Caco-2 (cell line): ENCODE measurements at regions not wholly inside any gene's neighbourhood (a gene's known extent, or its start where the extent isn't known, plus 50 kb on each side); places are given as distances from the start of the nearest gene placed in this dataset.

Experiments used
- BruUV-seq: library from RNA; stranded (reverse); fragments of 400-500 nt; replicated peaks from 2 replicates; lab custom pipeline; 2021; lab: Mats Ljungman, UMichigan
- CTCF ChIA-PET: fragments of 300-600 bp; sonication (Branson Sonifier 250); formaldehyde crosslinking; loops from one replicate; lab custom pipeline; 2022; ENCODE audit warnings: antibody characterized with exemption; lab: Charles Lee
- POLR2A ChIA-PET: fragments of 300-600 bp; sonication (Branson Sonifier 250); formaldehyde crosslinking; loops from one replicate; lab custom pipeline; 2022; ENCODE audit warnings: antibody characterized with exemption; lab: Charles Lee
- DNase-seq, 2 experiments: peaks; one replicate each; pipeline versions ENCODE4 v3.0.0 to v3.0.0-alpha.2; 2020 to 2022
- H3K27me3 ChIP-seq: replicated peaks from 2 replicates; pipeline ENCODE4 v1.6.0; 2011; ENCODE audit warnings: low read length; ENCODE audit not compliant: control insufficient read depth, insufficient read depth
- H3K36me3 ChIP-seq: 2 replicates; pipeline ENCODE4 v1.5.1; 2011; ENCODE audit warnings: low read length; ENCODE audit not compliant: control insufficient read depth, insufficient read depth
- H3K4me1 ChIP-seq: fragments of 250-450 bp; sonication (Bioruptor Pico); 2 replicates; pipeline ENCODE4 v1.5.1; 2020; ENCODE audit warnings: mild to moderate bottlenecking
- H3K4me3 ChIP-seq: 2 replicates; pipeline ENCODE4 v1.5.1; 2011; ENCODE audit warnings: low read depth, mild to moderate bottlenecking, control low read depth, low read length
- H3K9me3 ChIP-seq: fragments of 250-450 bp; sonication (Bioruptor Pico); 2 replicates; pipeline ENCODE4 v1.5.1; 2020; ENCODE audit warnings: mild to moderate bottlenecking, moderate library complexity
- H3K27ac Mint-ChIP-seq: one replicate; pipeline ENCODE4 v1.8.0; 2022; ENCODE audit warnings: mixed read lengths; ENCODE audit not compliant: unreplicated experiment
- H3K27me3 Mint-ChIP-seq: one replicate; pipeline ENCODE4 v1.8.0; 2022; ENCODE audit warnings: mixed read lengths; ENCODE audit not compliant: insufficient read depth, unreplicated experiment
- H3K36me3 Mint-ChIP-seq: one replicate; pipeline ENCODE4 v1.8.0; 2022; ENCODE audit warnings: mild to moderate bottlenecking, mixed read lengths; ENCODE audit not compliant: insufficient read depth, unreplicated experiment
- H3K4me1 Mint-ChIP-seq: one replicate; pipeline ENCODE4 v1.8.0; 2022; ENCODE audit warnings: low read depth, mixed read lengths; ENCODE audit not compliant: unreplicated experiment
- H3K4me3 Mint-ChIP-seq: one replicate; pipeline ENCODE4 v1.8.0; 2022; ENCODE audit warnings: mild to moderate bottlenecking, moderate library complexity, mixed read lengths; ENCODE audit not compliant: unreplicated experiment
- H3K9me3 Mint-ChIP-seq: one replicate; pipeline ENCODE4 v1.8.0; 2022; ENCODE audit warnings: mixed read lengths; ENCODE audit not compliant: unreplicated experiment
- CTCF ChIP-seq, 2 experiments: fragments of 200-600 bp in 1 of 2; IDR thresholded peaks; 1 replicate in 1 of 2; 2 replicates in 1 of 2; pipeline versions ENCODE4 v1.5.1 to v1.8.0; 2011 to 2022; ENCODE audit warnings: antibody characterized with exemption in 1 of 2, control low read depth in 1 of 2, inconsistent platforms in 1 of 2, low read depth in 1 of 2, low read length in 1 of 2, mild to moderate bottlenecking in 1 of 2, moderate library complexity in 1 of 2; ENCODE audit not compliant: insufficient read depth in 1 of 2, severe bottlenecking in 1 of 2, unreplicated experiment in 1 of 2
- intact Hi-C: fragments of 100-400 bp; cut with micrococcal nuclease; formaldehyde crosslinking; loops from one replicate; pipeline ENCODE4 v1.10.0; 2022; ENCODE audit not compliant: unreplicated experiment

- H3K9me3 ChIP-seq: no peaks in the 10 kb centered on the region
- H3K4me3 ChIP-seq: no peak overlapping the region
- Mint-ChIP-seq H3K4me3 (no peak overlapping the region), H3K36me3 (no peaks in the 10 kb centered on the region), H3K4me1 (no peaks in the 10 kb centered on the region), H3K27ac (no peak overlapping the region), H3K27me3 (no peaks in the 10 kb centered on the region), H3K9me3 (no peaks in the 10 kb centered on the region)
- intact Hi-C loops: no loop called here
- H3K27me3 ChIP-seq: no peaks in the 10 kb centered on the region
- TF ChIP-seq CTCF (IDR thresholded peaks at IDR 0.05; ENCODE audit: insufficient read depth in 1 of 2, low read depth in 1 of 2, low read length in 1 of 2, severe bottlenecking in 1 of 2, unreplicated experiment in 1 of 2): no peak
- CTCF ChIA-PET: no interaction called here
- POLR2A ChIA-PET: no interaction called here
- H3K36me3 ChIP-seq: no peaks in the 10 kb centered on the region
- DNase-seq: no peak
- no TSS peak for BruUV-seq
- H3K4me1 ChIP-seq: no peaks in the 10 kb centered on the region
These were observed 695.3 kb downstream of the SATB2 start for GRCh38 chr2:198762441-198762840.

GRCh38 chr2:198757069-198757468 is 700.7 kb downstream of the SATB2 start:
- ChIA-PET POLR2A (no interaction called here), CTCF (no interaction called here)
- H3K27me3 ChIP-seq: no peaks in the 10 kb centered on the region
- Mint-ChIP-seq H3K4me1 (no peaks in the 10 kb centered on the region), H3K27me3 (no peaks in the 10 kb centered on the region), H3K9me3 (no peaks in the 10 kb centered on the region), H3K36me3 (no peaks in the 10 kb centered on the region), H3K4me3 (no peak overlapping the region), H3K27ac (no peak overlapping the region)
- intact Hi-C loops: no loop called here
- BruUV-seq: no TSS peak
- DNase-seq: no peak
- H3K4me1 ChIP-seq: no peaks in the 10 kb centered on the region
- TF ChIP-seq CTCF (IDR thresholded peaks at IDR 0.05; ENCODE audit: insufficient read depth in 1 of 2, low read depth in 1 of 2, low read length in 1 of 2, severe bottlenecking in 1 of 2, unreplicated experiment in 1 of 2): no peak
- no peaks in the 10 kb centered on the region for H3K36me3 ChIP-seq
- no peak overlapping the region for H3K4me3 ChIP-seq
- no peaks in the 10 kb centered on the region for H3K9me3 ChIP-seq

- ChIA-PET POLR2A (no interaction called here), CTCF (no interaction called here)
- H3K4me1 Mint-ChIP-seq: no peaks in the 10 kb centered on the region
These were observed 701.6 kb downstream of the SATB2 start for GRCh38 chr2:198756166-198756565.

More at GRCh38 chr2:198756166-198756565, 701.6 kb downstream of the SATB2 start:
- intact Hi-C loops: no loop called here
- no TSS peak for BruUV-seq
- H3K4me3 ChIP-seq: no peak overlapping the region
- no peaks in the 10 kb centered on the region for H3K36me3 ChIP-seq
- no peak overlapping the region for H3K4me3 Mint-ChIP-seq
- no peak overlapping the region for H3K27ac Mint-ChIP-seq
- no peak for DNase-seq
- no peaks in the 10 kb centered on the region for H3K36me3 Mint-ChIP-seq
- H3K27me3 Mint-ChIP-seq: no peaks in the 10 kb centered on the region
- H3K4me1 ChIP-seq: no peaks in the 10 kb centered on the region
- H3K9me3 ChIP-seq: no peaks in the 10 kb centered on the region
- H3K9me3 Mint-ChIP-seq: no peaks in the 10 kb centered on the region
- no peaks in the 10 kb centered on the region for H3K27me3 ChIP-seq
- TF ChIP-seq CTCF (IDR thresholded peaks at IDR 0.05; ENCODE audit: insufficient read depth in 1 of 2, low read depth in 1 of 2, low read length in 1 of 2, severe bottlenecking in 1 of 2, unreplicated experiment in 1 of 2): no peak
